ENCODE measurements at regions not wholly inside any gene's neighbourhood (a gene's known extent, or its start where the extent isn't known, plus 50 kb on each side); places are given as distances from the start of the nearest gene placed in this dataset.
"Not testable (repeated sequence)": the region's sequence is repeated elsewhere in the genome, so short reads cannot be mapped to it uniquely, and the experiment has no call there.

- no peak overlapping the region for H3K4me3 ChIP-seq (ENCODE audit: low read depth, low read length)
- CTCF ChIA-PET, result interaction anchor here (0.6 to 2.4 kb wide), 8 partner anchors 10 to 524 kb away, joined by 3 to 8 read pairs (median 4); no protein-coding TSS in a partner anchor
- no peak for DNase-seq (ENCODE audit: low read depth)
- peak; percentile 80 for TF ChIP-seq CTCF (IDR thresholded peaks at IDR 0.05; ENCODE audit: insufficient read depth, low read depth, low read length)
- no peaks in the 10 kb centered on the region for H3K27me3 ChIP-seq (ENCODE audit: control insufficient read depth, insufficient read depth, low read length)
- no peaks in the 10 kb centered on the region for H3K36me3 ChIP-seq (ENCODE audit: control insufficient read depth, insufficient read depth, low read length)
- POLR2A ChIA-PET, result no interaction called here
Observed at GRCh38 chr9:7570107-7570720, 229.4 kb downstream of the DMAC1 start.

GRCh38 chr9:7567687-7568086 is 231.9 kb downstream of the DMAC1 start:
- H3K4me3 ChIP-seq (ENCODE audit: low read depth, low read length), result no peak overlapping the region
- ChIA-PET POLR2A (no interaction called here), CTCF (interaction anchor here (0.6 kb wide), 2 partner anchors 18 to 295 kb away, joined by 3 read pairs; no protein-coding TSS in a partner anchor)
- no peak for TF ChIP-seq CTCF (IDR thresholded peaks at IDR 0.05; ENCODE audit: insufficient read depth, low read depth, low read length)
- no peak for DNase-seq (ENCODE audit: low read depth)
- no peaks in the 10 kb centered on the region for H3K36me3 ChIP-seq (ENCODE audit: control insufficient read depth, insufficient read depth, low read length)
- H3K27me3 ChIP-seq (ENCODE audit: control insufficient read depth, insufficient read depth, low read length), result no peaks in the 10 kb centered on the region

GRCh38 chr9:7561527-7562080 is 238.0 kb downstream of the DMAC1 start:
- no peak for TF ChIP-seq CTCF (IDR thresholded peaks at IDR 0.05; ENCODE audit: insufficient read depth, low read depth, low read length)
- no peaks in the 10 kb centered on the region; the same call in 1 of the 2 replicates for H3K27me3 ChIP-seq (ENCODE audit: control insufficient read depth, insufficient read depth, low read length)
- CTCF ChIA-PET, result no interaction called here
- H3K4me3 ChIP-seq (ENCODE audit: low read depth, low read length), result no peak overlapping the region
- no peaks in the 10 kb centered on the region for H3K36me3 ChIP-seq (ENCODE audit: control insufficient read depth, insufficient read depth, low read length)
- POLR2A ChIA-PET, result no interaction called here
- no peak for DNase-seq (ENCODE audit: low read depth)

- ChIA-PET CTCF (no interaction called here), POLR2A (no interaction called here)
- Histone ChIP-seq H3K36me3 (ENCODE audit: control insufficient read depth, insufficient read depth, low read length) (no peaks in the 10 kb centered on the region), H3K4me3 (ENCODE audit: low read depth, low read length) (no peak overlapping the region), H3K27me3 (ENCODE audit: control insufficient read depth, insufficient read depth, low read length) (no peaks in the 10 kb centered on the region; the same call in 1 of the 2 replicates)
- TF ChIP-seq CTCF (IDR thresholded peaks at IDR 0.05; ENCODE audit: insufficient read depth, low read depth, low read length), result no peak
- DNase-seq (ENCODE audit: low read depth), result no peak
Observed at GRCh38 chr9:7560669-7561305, 238.8 kb downstream of the DMAC1 start.

GRCh38 chr9:7554699-7555098 is 244.9 kb downstream of the DMAC1 start:
- TF ChIP-seq CTCF (IDR thresholded peaks at IDR 0.05; ENCODE audit: insufficient read depth, low read depth, low read length), result no peak
- Histone ChIP-seq H3K36me3 (ENCODE audit: control insufficient read depth, insufficient read depth, low read length) (no peaks in the 10 kb centered on the region), H3K4me3 (ENCODE audit: low read depth, low read length) (no peak overlapping the region), H3K27me3 (ENCODE audit: control insufficient read depth, insufficient read depth, low read length) (no peaks in the 10 kb centered on the region)
- POLR2A ChIA-PET, result no interaction called here
- CTCF ChIA-PET, result no interaction called here
- DNase-seq (ENCODE audit: low read depth), result no peak

- H3K4me3 ChIP-seq (ENCODE audit: low read depth, low read length); POLR2A ChIA-PET; H3K27me3 ChIP-seq (ENCODE audit: control insufficient read depth, insufficient read depth, low read length); DNase-seq (ENCODE audit: low read depth); CTCF ChIA-PET; H3K36me3 ChIP-seq (ENCODE audit: control insufficient read depth, insufficient read depth, low read length): not testable (repeated sequence)
Observed at GRCh38 chr9:7552706-7553105, 246.9 kb downstream of the DMAC1 start.

Data from BJ (cell line).